CD14-positive monocyte (primary cell): ENCODE measurements at regions not wholly inside any gene's neighbourhood (a gene's known extent, or its start where the extent isn't known, plus 50 kb on each side); places are given as distances from the start of the nearest gene placed in this dataset.

Source experiments
- DNase-seq, 3 donors: peaks; one replicate each; pipeline ENCODE4 v3.0.0-alpha.2; 2011 to 2022
- H2AFZ ChIP-seq: 2 replicates; pipeline ENCODE4 v1.6.0; 2012; ENCODE audit warnings: mild to moderate bottlenecking, low read depth, low read length, inconsistent platforms; ENCODE audit not compliant: insufficient read depth, poor library complexity, severe bottlenecking
- H3K27ac ChIP-seq, 2 donors: 1 replicate in 1 of 2; 2 replicates in 1 of 2; pipeline ENCODE4 v1.5.1; 2012 to 2013; ENCODE audit warnings: low read length in 2 of 2, control low read depth in 1 of 2, inconsistent platforms in 1 of 2, low read depth in 1 of 2, mild to moderate bottlenecking in 1 of 2
- H3K27me3 ChIP-seq, 2 donors: one replicate each; pipeline versions ENCODE4 v1.6.0 to v1.6.1; 2011 to 2013; ENCODE audit warnings: low read length in 2 of 2; ENCODE audit not compliant: control insufficient read depth in 2 of 2, insufficient read depth in 2 of 2
- H3K36me3 ChIP-seq, 2 donors: replicated peaks in 1 of 2; 1 replicate in 1 of 2; 2 replicates in 1 of 2; pipeline versions ENCODE4 v1.5.1 to v1.6.1; 2012 to 2013; ENCODE audit warnings: low read length in 2 of 2, control low read depth in 1 of 2, inconsistent platforms in 1 of 2, mild to moderate bottlenecking in 1 of 2; ENCODE audit not compliant: insufficient read depth in 2 of 2, control insufficient read depth in 1 of 2
- H3K4me1 ChIP-seq, 2 donors: 1 replicate in 1 of 2; 2 replicates in 1 of 2; pipeline versions ENCODE4 v1.5.1 to v1.6.1; 2012 to 2013; ENCODE audit warnings: low read length in 2 of 2, control low read depth in 1 of 2, inconsistent platforms in 1 of 2, mild to moderate bottlenecking in 1 of 2, moderate library complexity in 1 of 2; ENCODE audit not compliant: insufficient read depth in 2 of 2, control insufficient read depth in 1 of 2
- H3K4me2 ChIP-seq: replicated peaks from 2 replicates; pipeline ENCODE3; 2012; ENCODE audit warnings: low read length, moderate library complexity, mild to moderate bottlenecking; ENCODE audit not compliant: poor library complexity, severe bottlenecking; ENCODE audit errors: extremely low read depth
- H3K4me3 ChIP-seq, 3 experiments: fragments of 200-600 bp in 1 of 3; sonication (generic) in 1 of 3; replicated peaks in 1 of 3; 1 replicate in 2 of 3; 2 replicates in 1 of 3; pipeline ENCODE4 v1.5.1; 2011 to 2013; ENCODE audit warnings: low read length in 3 of 3, mild to moderate bottlenecking in 3 of 3, control low read depth in 2 of 3, low read depth in 2 of 3, inconsistent platforms in 1 of 3, moderate library complexity in 1 of 3
- H3K79me2 ChIP-seq: 2 replicates; pipeline ENCODE4 v1.6.0; 2012; ENCODE audit warnings: mild to moderate bottlenecking, control low read depth, inconsistent platforms, low read length, moderate library complexity; ENCODE audit not compliant: insufficient read depth
- H3K9ac ChIP-seq: 2 replicates; pipeline ENCODE4 v1.6.0; 2017; ENCODE audit warnings: low read length, mild to moderate bottlenecking; ENCODE audit not compliant: insufficient read depth, poor library complexity, severe bottlenecking
- H3K9me3 ChIP-seq, 2 donors: replicated peaks in 1 of 2; 1 replicate in 1 of 2; 2 replicates in 1 of 2; pipeline versions ENCODE4 v1.5.1 to v1.6.1; 2012 to 2013; ENCODE audit warnings: low read length in 2 of 2, control low read depth in 1 of 2; ENCODE audit not compliant: control insufficient read depth in 1 of 2, insufficient read depth in 1 of 2
- H4K20me1 ChIP-seq: 2 replicates; pipeline ENCODE4 v1.6.0; 2012; ENCODE audit warnings: mild to moderate bottlenecking, low read length, control low read depth, moderate library complexity; ENCODE audit not compliant: insufficient read depth
- H3K27ac Mint-ChIP-seq, 7 donors: one replicate each; pipeline ENCODE4 v1.8.0; 2020; ENCODE audit warnings: mild to moderate bottlenecking in 7 of 7, mixed read lengths in 7 of 7, moderate library complexity in 6 of 7, inconsistent platforms in 2 of 7
- H3K27me3 Mint-ChIP-seq, 3 donors: one replicate each; pipeline ENCODE4 v1.8.0; 2021 to 2022; ENCODE audit warnings: low read depth in 3 of 3, mild to moderate bottlenecking in 3 of 3, mixed read lengths in 3 of 3, moderate library complexity in 3 of 3, inconsistent platforms in 1 of 3
- H3K36me3 Mint-ChIP-seq, 2 donors: one replicate each; pipeline ENCODE4 v1.8.0; 2020; ENCODE audit warnings: mixed read lengths in 2 of 2, inconsistent platforms in 1 of 2, mild to moderate bottlenecking in 1 of 2
- H3K4me1 Mint-ChIP-seq: one replicate; pipeline ENCODE4 v1.8.0; 2020; ENCODE audit warnings: mild to moderate bottlenecking, mixed read lengths
- H3K4me3 Mint-ChIP-seq, 2 donors: one replicate each; pipeline ENCODE4 v1.8.0; 2020; ENCODE audit warnings: mild to moderate bottlenecking in 2 of 2, mixed read lengths in 2 of 2, moderate library complexity in 1 of 2
- H3K9me3 Mint-ChIP-seq, 7 donors: one replicate each; pipeline ENCODE4 v1.8.0; 2020 to 2022; ENCODE audit warnings: mixed read lengths in 7 of 7, mild to moderate bottlenecking in 6 of 7, moderate library complexity in 6 of 7, inconsistent platforms in 2 of 7
- whole genome bisulfite sequencing: methylation state at CpG from one replicate; pipeline ENCODE4 v1.1.5; 2013; ENCODE audit warnings: missing lambda C conversion rate; ENCODE audit not compliant: insufficient coverage; 5-methylcytosine and 5-hydroxymethylcytosine counted together
- intact Hi-C, 2 donors: fragments of 100-400 bp; cut with micrococcal nuclease; formaldehyde crosslinking; loops; one replicate each; pipeline versions ENCODE4 v1.15.0 to v1.15.1; 2023
- TF ChIP-seq, protein P1 (sequence below): fragments of 200-600 bp; IDR thresholded peaks from one replicate; pipeline ENCODE4 v1.8.0; 2022; ENCODE audit warnings: antibody characterized with exemption, mild to moderate bottlenecking

DNA sequence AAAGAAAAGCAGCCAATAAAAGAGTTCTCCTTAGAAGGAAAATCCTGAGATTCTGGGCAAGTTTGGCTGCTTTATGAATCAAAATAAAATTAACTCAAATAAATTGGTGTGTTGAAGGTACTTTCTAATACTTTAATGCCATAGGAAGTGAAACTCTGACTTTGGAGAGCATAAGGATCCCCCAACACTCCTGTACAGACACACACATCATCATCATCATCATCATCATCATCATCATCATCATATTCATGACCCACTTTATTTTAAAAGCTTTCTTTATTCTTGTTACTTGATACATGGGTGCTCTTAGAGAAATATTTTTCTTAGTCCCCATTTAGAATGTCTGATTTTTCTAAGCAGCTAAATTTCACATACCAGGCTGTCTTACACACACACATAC is 283.1 kb upstream of the CYRIA start:
- H3K4me3 Mint-ChIP-seq = no peak overlapping the region
- Histone ChIP-seq H3K9me3 (no peaks in the 10 kb centered on the region), H3K9ac (no peak overlapping the region), H3K27ac (no peak overlapping the region), H3K4me3 (no peak overlapping the region), H3K79me2 (no peaks in the 10 kb centered on the region), H4K20me1 (no peaks in the 10 kb centered on the region), H3K36me3 (no peaks in the 10 kb centered on the region), H3K4me1 (no peaks in the 10 kb centered on the region), H2AFZ (no peak overlapping the region), H3K27me3 (no peaks in the 10 kb centered on the region), H3K4me2 (no peak overlapping the region)
- intact Hi-C loops = no loop called here
- H3K36me3 Mint-ChIP-seq = no peaks in the 10 kb centered on the region
- no peak overlapping the region for H3K27ac Mint-ChIP-seq
- TF ChIP-seq, protein P1, sequence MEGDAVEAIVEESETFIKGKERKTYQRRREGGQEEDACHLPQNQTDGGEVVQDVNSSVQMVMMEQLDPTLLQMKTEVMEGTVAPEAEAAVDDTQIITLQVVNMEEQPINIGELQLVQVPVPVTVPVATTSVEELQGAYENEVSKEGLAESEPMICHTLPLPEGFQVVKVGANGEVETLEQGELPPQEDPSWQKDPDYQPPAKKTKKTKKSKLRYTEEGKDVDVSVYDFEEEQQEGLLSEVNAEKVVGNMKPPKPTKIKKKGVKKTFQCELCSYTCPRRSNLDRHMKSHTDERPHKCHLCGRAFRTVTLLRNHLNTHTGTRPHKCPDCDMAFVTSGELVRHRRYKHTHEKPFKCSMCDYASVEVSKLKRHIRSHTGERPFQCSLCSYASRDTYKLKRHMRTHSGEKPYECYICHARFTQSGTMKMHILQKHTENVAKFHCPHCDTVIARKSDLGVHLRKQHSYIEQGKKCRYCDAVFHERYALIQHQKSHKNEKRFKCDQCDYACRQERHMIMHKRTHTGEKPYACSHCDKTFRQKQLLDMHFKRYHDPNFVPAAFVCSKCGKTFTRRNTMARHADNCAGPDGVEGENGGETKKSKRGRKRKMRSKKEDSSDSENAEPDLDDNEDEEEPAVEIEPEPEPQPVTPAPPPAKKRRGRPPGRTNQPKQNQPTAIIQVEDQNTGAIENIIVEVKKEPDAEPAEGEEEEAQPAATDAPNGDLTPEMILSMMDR = no peak
- H3K4me1 Mint-ChIP-seq = no peaks in the 10 kb centered on the region
- H3K27me3 Mint-ChIP-seq = no peaks in the 10 kb centered on the region
- no peak for DNase-seq
- H3K9me3 Mint-ChIP-seq = peaks cover 0 to 7% (median 0%) of the 10 kb centered on the region in 7 donors

GRCh38 chr2:16948053-16948452 is 282.4 kb upstream of the CYRIA start:
- no peak for DNase-seq
- no peak overlapping the region for H3K4me2 ChIP-seq
- H3K4me1 Mint-ChIP-seq = no peaks in the 10 kb centered on the region
- H3K36me3 Mint-ChIP-seq = no peaks in the 10 kb centered on the region
- no peak overlapping the region for H3K4me3 Mint-ChIP-seq
- no peak overlapping the region for H3K4me3 ChIP-seq
- H3K9me3 Mint-ChIP-seq = peaks cover 0 to 7% (median 0%) of the 10 kb centered on the region in 7 donors
- H3K27me3 Mint-ChIP-seq = no peaks in the 10 kb centered on the region
- H4K20me1 ChIP-seq = no peaks in the 10 kb centered on the region
- no peaks in the 10 kb centered on the region for H3K27me3 ChIP-seq
- H3K27ac Mint-ChIP-seq = no peak overlapping the region
- H2AFZ ChIP-seq = no peak overlapping the region
- TF ChIP-seq, protein P1 = no peak
- no peak overlapping the region for H3K9ac ChIP-seq
- H3K36me3 ChIP-seq = no peaks in the 10 kb centered on the region
- intact Hi-C loops = no loop called here
- H3K27ac ChIP-seq = no peak overlapping the region
- H3K79me2 ChIP-seq = no peaks in the 10 kb centered on the region
- WGBS = 100% methylated on average over 1 of the region's 5 CpGs
- no peaks in the 10 kb centered on the region for H3K9me3 ChIP-seq
- no peaks in the 10 kb centered on the region for H3K4me1 ChIP-seq
